Astrocyte (in vitro differentiated cells and primary cell): ENCODE measurements at regions not wholly inside any gene's neighbourhood (a gene's known extent, or its start where the extent isn't known, plus 50 kb on each side); places are given as distances from the start of the nearest gene placed in this dataset.
"Not testable (repeated sequence)": the region's sequence is repeated elsewhere in the genome, so short reads cannot be mapped to it uniquely, and the experiment has no call there.

ENCODE experiments used
- DNase-seq: peaks from one replicate; pipeline ENCODE4 v3.0.0-alpha.2; 2010; ENCODE audit warnings: low read depth
- FAIRE-seq: peaks from 2 replicates; lab custom pipeline; 2011; peaks lifted over from hg19 to GRCh38; lab: Jason Lieb, UNC
- H2AFZ ChIP-seq: 2 replicates; pipeline ENCODE4 v1.6.0; 2012; ENCODE audit warnings: low read depth, low read length, inconsistent platforms
- H3K27ac ChIP-seq: 2 replicates; pipeline ENCODE4 v1.5.1; 2011; ENCODE audit warnings: low read depth, low read length, inconsistent platforms
- H3K27me3 ChIP-seq: 2 replicates; pipeline ENCODE4 v1.6.0; 2011; ENCODE audit warnings: low read length, inconsistent platforms; ENCODE audit not compliant: insufficient read depth
- H3K36me3 ChIP-seq: 2 replicates; pipeline ENCODE4 v1.5.1; 2011; ENCODE audit warnings: low read length, inconsistent platforms; ENCODE audit not compliant: insufficient read depth
- H3K4me1 ChIP-seq: 2 replicates; pipeline ENCODE4 v1.5.1; 2011; ENCODE audit warnings: low read length, inconsistent platforms; ENCODE audit not compliant: insufficient read depth
- H3K4me2 ChIP-seq: 2 replicates; pipeline ENCODE4 v1.6.0; 2012; ENCODE audit warnings: low read length, inconsistent platforms
- H3K4me3 ChIP-seq: 2 replicates; pipeline ENCODE4 v1.5.1; 2011; ENCODE audit warnings: low read depth, mild to moderate bottlenecking, low read length, inconsistent platforms; ENCODE audit not compliant: insufficient read depth
- H3K79me2 ChIP-seq: 2 replicates; pipeline ENCODE4 v1.6.0; 2012; ENCODE audit warnings: mild to moderate bottlenecking, low read length, inconsistent platforms; ENCODE audit not compliant: insufficient read depth
- H3K9ac ChIP-seq: 2 replicates; pipeline ENCODE4 v1.6.0; 2012; ENCODE audit warnings: mild to moderate bottlenecking, low read length, inconsistent platforms
- H3K9me3 ChIP-seq: 2 replicates; pipeline ENCODE4 v1.5.1; 2012; ENCODE audit warnings: low read depth, mild to moderate bottlenecking, low read length, inconsistent platforms; ENCODE audit not compliant: insufficient read depth
- H4K20me1 ChIP-seq: 2 replicates; pipeline ENCODE4 v1.6.0; 2012; ENCODE audit warnings: low read length, inconsistent platforms; ENCODE audit not compliant: insufficient read depth
- H3K27ac Mint-ChIP-seq: one replicate; pipeline ENCODE4 v1.8.0; 2021; ENCODE audit warnings: mild to moderate bottlenecking, mixed read lengths; ENCODE audit not compliant: unreplicated experiment
- H3K27me3 Mint-ChIP-seq: one replicate; pipeline ENCODE4 v1.8.0; 2021; ENCODE audit warnings: low read depth, mixed read lengths; ENCODE audit not compliant: unreplicated experiment
- H3K36me3 Mint-ChIP-seq: one replicate; pipeline ENCODE4 v1.8.0; 2021; ENCODE audit warnings: low read depth, mixed read lengths; ENCODE audit not compliant: unreplicated experiment
- H3K4me1 Mint-ChIP-seq: one replicate; pipeline ENCODE4 v1.8.0; 2021; ENCODE audit warnings: low read depth, mixed read lengths; ENCODE audit not compliant: unreplicated experiment
- H3K4me3 Mint-ChIP-seq: one replicate; pipeline ENCODE4 v1.8.0; 2021; ENCODE audit warnings: mild to moderate bottlenecking, moderate library complexity, mixed read lengths; ENCODE audit not compliant: unreplicated experiment
- H3K9me3 Mint-ChIP-seq: one replicate; pipeline ENCODE4 v1.8.0; 2021; ENCODE audit warnings: mild to moderate bottlenecking, mixed read lengths; ENCODE audit not compliant: unreplicated experiment
- EZH2 ChIP-seq: IDR thresholded peaks from 2 replicates; pipeline ENCODE4 v1.6.1; 2012; ENCODE audit warnings: mild to moderate bottlenecking, low read length, inconsistent platforms; ENCODE audit not compliant: insufficient read depth
- TF ChIP-seq, protein P1 (sequence below): IDR thresholded peaks from 2 replicates; pipeline ENCODE4 v1.5.1; 2011; ENCODE audit warnings: low read depth, mild to moderate bottlenecking, inconsistent platforms, low read length, moderate library complexity; ENCODE audit not compliant: insufficient read depth

DNA sequence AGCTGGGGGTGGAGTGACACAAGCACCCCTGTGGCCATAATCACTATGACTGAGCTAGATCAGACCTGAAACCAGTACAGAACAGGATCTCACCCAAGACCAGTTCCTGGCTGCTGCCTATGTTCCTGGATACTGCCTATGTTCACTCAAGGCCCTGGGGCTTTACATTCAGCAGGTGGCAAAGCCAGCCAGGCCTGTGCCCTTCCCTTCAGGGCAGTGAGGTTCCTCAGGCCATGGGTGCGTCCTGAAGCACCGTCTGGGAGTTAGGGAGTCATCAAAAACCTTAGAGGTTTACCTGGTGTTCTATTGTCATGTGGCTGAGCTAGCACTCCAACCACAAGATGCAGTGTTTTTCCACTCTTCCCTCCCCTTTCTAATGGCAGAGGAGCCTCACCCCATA lies 419.8 kb downstream of the TMEM232 start:
- Histone ChIP-seq H4K20me1 (no peaks in the 10 kb centered on the region), H3K4me1 (no peaks in the 10 kb centered on the region), H3K9ac (no peak overlapping the region), H3K79me2 (no peaks in the 10 kb centered on the region), H3K27me3 (no peaks in the 10 kb centered on the region), H3K4me2 (no peak overlapping the region), H2AFZ (no peak overlapping the region), H3K9me3 (no peaks in the 10 kb centered on the region), H3K27ac (no peak overlapping the region), H3K4me3 (no peak overlapping the region), H3K36me3 (no peaks in the 10 kb centered on the region)
- no peaks in the 10 kb centered on the region for H3K27me3 Mint-ChIP-seq
- H3K27ac Mint-ChIP-seq = no peak overlapping the region
- DNase-seq (no peak), FAIRE-seq (no peak)
- H3K4me3 Mint-ChIP-seq = no peak overlapping the region
- no peaks in the 10 kb centered on the region for H3K4me1 Mint-ChIP-seq
- H3K9me3 Mint-ChIP-seq = peaks cover 2% of the 10 kb centered on the region
- no peak for TF ChIP-seq EZH2
- TF ChIP-seq, protein P1, sequence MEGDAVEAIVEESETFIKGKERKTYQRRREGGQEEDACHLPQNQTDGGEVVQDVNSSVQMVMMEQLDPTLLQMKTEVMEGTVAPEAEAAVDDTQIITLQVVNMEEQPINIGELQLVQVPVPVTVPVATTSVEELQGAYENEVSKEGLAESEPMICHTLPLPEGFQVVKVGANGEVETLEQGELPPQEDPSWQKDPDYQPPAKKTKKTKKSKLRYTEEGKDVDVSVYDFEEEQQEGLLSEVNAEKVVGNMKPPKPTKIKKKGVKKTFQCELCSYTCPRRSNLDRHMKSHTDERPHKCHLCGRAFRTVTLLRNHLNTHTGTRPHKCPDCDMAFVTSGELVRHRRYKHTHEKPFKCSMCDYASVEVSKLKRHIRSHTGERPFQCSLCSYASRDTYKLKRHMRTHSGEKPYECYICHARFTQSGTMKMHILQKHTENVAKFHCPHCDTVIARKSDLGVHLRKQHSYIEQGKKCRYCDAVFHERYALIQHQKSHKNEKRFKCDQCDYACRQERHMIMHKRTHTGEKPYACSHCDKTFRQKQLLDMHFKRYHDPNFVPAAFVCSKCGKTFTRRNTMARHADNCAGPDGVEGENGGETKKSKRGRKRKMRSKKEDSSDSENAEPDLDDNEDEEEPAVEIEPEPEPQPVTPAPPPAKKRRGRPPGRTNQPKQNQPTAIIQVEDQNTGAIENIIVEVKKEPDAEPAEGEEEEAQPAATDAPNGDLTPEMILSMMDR = no peak
- H3K36me3 Mint-ChIP-seq = no peaks in the 10 kb centered on the region

DNA sequence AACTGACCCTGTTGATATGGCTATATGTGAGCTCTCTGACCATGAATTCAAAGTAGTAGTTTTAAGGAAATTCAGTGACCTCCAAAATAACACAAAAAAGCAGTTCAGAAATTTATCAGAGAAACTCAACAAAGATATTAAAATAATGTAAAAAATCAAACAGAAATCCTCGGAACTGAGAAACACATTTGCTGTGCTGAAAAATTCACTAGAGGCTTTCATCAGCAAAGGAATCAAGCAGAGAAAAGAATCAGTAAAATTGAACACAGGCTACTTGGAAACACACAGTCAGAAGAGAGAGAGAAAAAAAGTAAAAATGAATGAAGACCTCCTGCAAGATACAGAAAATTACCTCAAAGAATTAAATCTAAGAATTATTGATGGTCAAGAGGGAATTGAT lies 417.2 kb downstream of the TMEM232 start:
- TF ChIP-seq EZH2 = no peak
- TF ChIP-seq, protein P1 = no peak
- H3K36me3 ChIP-seq = no peaks in the 10 kb centered on the region
- H3K4me1 ChIP-seq = no peaks in the 10 kb centered on the region
- no peak overlapping the region for H3K4me2 ChIP-seq
- no peak overlapping the region for H3K9ac ChIP-seq
- no peaks in the 10 kb centered on the region for H3K27me3 ChIP-seq
- DNase-seq (no peak), FAIRE-seq (no peak)
- Mint-ChIP-seq H3K4me1 (no peaks in the 10 kb centered on the region), H3K27ac (no peak overlapping the region), H3K9me3 (no peaks in the 10 kb centered on the region), H3K36me3 (no peaks in the 10 kb centered on the region), H3K4me3 (no peak overlapping the region), H3K27me3 (no peaks in the 10 kb centered on the region)
- H3K27ac ChIP-seq = no peak overlapping the region
- H3K79me2 ChIP-seq = no peaks in the 10 kb centered on the region
- H3K4me3 ChIP-seq = no peak overlapping the region
- no peaks in the 10 kb centered on the region for H4K20me1 ChIP-seq
- H3K9me3 ChIP-seq = no peaks in the 10 kb centered on the region
- H2AFZ ChIP-seq = no peak overlapping the region

DNA sequence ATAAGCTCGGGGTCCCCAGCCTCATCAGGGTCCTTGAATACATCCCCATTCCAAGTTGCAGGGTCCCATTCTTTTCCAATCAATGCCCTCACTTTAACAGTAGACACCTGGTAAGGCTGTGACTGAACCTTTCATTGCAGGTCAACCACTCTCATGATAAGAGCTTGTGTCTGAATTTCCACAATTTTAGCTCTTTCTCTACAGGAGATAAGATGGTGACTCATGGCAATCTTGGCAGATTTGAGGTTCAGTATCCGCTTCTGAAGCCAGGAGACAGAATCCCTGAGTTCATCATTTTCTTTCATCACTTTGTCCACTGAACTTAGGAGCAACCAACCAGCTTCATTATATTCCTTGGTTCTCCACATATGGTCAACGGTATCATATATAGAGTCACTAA lies 409.9 kb downstream of the TMEM232 start:
- H4K20me1 ChIP-seq, H2AFZ ChIP-seq, H3K27me3 ChIP-seq, H3K27me3 Mint-ChIP-seq, H3K27ac ChIP-seq, H3K4me2 ChIP-seq, H3K9me3 ChIP-seq, H3K79me2 ChIP-seq, H3K4me3 Mint-ChIP-seq, H3K4me3 ChIP-seq, H3K36me3 Mint-ChIP-seq, H3K4me1 ChIP-seq, H3K27ac Mint-ChIP-seq, H3K9me3 Mint-ChIP-seq, H3K9ac ChIP-seq, H3K4me1 Mint-ChIP-seq, H3K36me3 ChIP-seq, FAIRE-seq: not testable (repeated sequence)
- peak; percentile 60 for DNase-seq
